ENCODE measurements at regions not wholly inside any gene's neighbourhood (a gene's known extent, or its start where the extent isn't known, plus 50 kb on each side); places are given as distances from the start of the nearest gene placed in this dataset.

- Histone ChIP-seq H3K4me2 (ENCODE audit: control insufficient read depth, insufficient read depth) (no peak overlapping the region), H4K20me1 (ENCODE audit: control insufficient read depth, insufficient read depth) (no peaks in the 10 kb centered on the region), H3K79me2 (ENCODE audit: control insufficient read depth, insufficient read depth, low read length) (no peaks in the 10 kb centered on the region), H2AFZ (ENCODE audit: control insufficient read depth, low read depth, low read length) (no peak overlapping the region), H3K9me3 (replicated peaks; ENCODE audit: control insufficient read depth, insufficient read depth, low read length) (no peaks in the 10 kb centered on the region), H3K4me3 (no peak overlapping the region), H3K9ac (ENCODE audit: control insufficient read depth, insufficient read depth, low read length) (no peak overlapping the region), H3K36me3 (ENCODE audit: control insufficient read depth in 2 of 2, insufficient read depth in 2 of 2, low read length in 1 of 2) (no peaks in the 10 kb centered on the region), H3K27me3 (replicated peaks in 1 of 2; ENCODE audit: control insufficient read depth in 2 of 2, insufficient read depth in 2 of 2, low read length in 1 of 2) (no peaks in the 10 kb centered on the region), H3K4me1 (ENCODE audit: control insufficient read depth, insufficient read depth, low read length) (no peaks in the 10 kb centered on the region), H3K27ac (ENCODE audit: control insufficient read depth, insufficient read depth) (no peak overlapping the region)
- intact Hi-C loops (cut with micrococcal nuclease; ENCODE audit: unreplicated experiment): no loop called here
- ChIA-PET POLR2A (no interaction called here), SMC1A (ENCODE audit: uncharacterized antibody, unreplicated experiment) (no interaction called here), RAD21 (ENCODE audit: unreplicated experiment) (no interaction called here), CTCF (no interaction called here)
- no peak for ATAC-seq
- FAIRE-seq: no peak
- no TSS peak for BruUV-seq (replicated peaks)
- WGBS (ENCODE audit: insufficient coverage, insufficient replicate concordance, low lambda C conversion rate, missing lambda C conversion rate): 5% methylated on average over 1 of the region's 1 CpG
- in situ Hi-C loops (cut with MboI): no loop called here
- no peak for DNase-seq (ENCODE audit: low read depth, low spot score)
- no peak for TF ChIP-seq MTA3 (IDR thresholded peaks at IDR 0.05; ENCODE audit: borderline replicate concordance, low read length)
Measured at GRCh38 chr11:127269911-127270310, 269.3 kb upstream of the KIRREL3 start.

GRCh38 chr11:127268932-127269331 is 268.4 kb upstream of the KIRREL3 start:
- TF ChIP-seq PAX8 (IDR thresholded peaks at IDR 0.05): no peak
- no peak for TF ChIP-seq CTCF (IDR thresholded peaks at IDR 0.05 in 2 of 3, conservative IDR thresholded peaks at IDR 0.05 in 1 of 3; ENCODE audit: control insufficient read depth in 2 of 3, extremely low read depth in 1 of 3, insufficient read depth in 1 of 3, low read depth in 3 of 3, low read length in 3 of 3)
- no peak overlapping the region for H2AFZ ChIP-seq (ENCODE audit: control insufficient read depth, low read depth, low read length)
- DNase-seq (ENCODE audit: low read depth, low spot score): no peak
- no peak for ATAC-seq
- FAIRE-seq: no peak
- no peak overlapping the region for H3K9ac ChIP-seq (ENCODE audit: control insufficient read depth, insufficient read depth, low read length)
- ChIA-PET RAD21 (ENCODE audit: unreplicated experiment) (no interaction called here), POLR2A (no interaction called here), SMC1A (ENCODE audit: uncharacterized antibody, unreplicated experiment) (no interaction called here), CTCF (no interaction called here)
- BruUV-seq (replicated peaks): no TSS peak
- H3K79me2 ChIP-seq (ENCODE audit: control insufficient read depth, insufficient read depth, low read length): no peaks in the 10 kb centered on the region
- H4K20me1 ChIP-seq (ENCODE audit: control insufficient read depth, insufficient read depth): no peaks in the 10 kb centered on the region
- in situ Hi-C loops (cut with MboI): no loop called here
- no peaks in the 10 kb centered on the region for H3K9me3 ChIP-seq (replicated peaks; ENCODE audit: control insufficient read depth, insufficient read depth, low read length)
- intact Hi-C loops (cut with micrococcal nuclease; ENCODE audit: unreplicated experiment): no loop called here
- no peak overlapping the region for H3K4me3 ChIP-seq
- H3K4me1 ChIP-seq (ENCODE audit: control insufficient read depth, insufficient read depth, low read length): no peaks in the 10 kb centered on the region
- no peaks in the 10 kb centered on the region for H3K36me3 ChIP-seq (ENCODE audit: control insufficient read depth in 2 of 2, insufficient read depth in 2 of 2, low read length in 1 of 2)
- no peak overlapping the region for H3K27ac ChIP-seq (ENCODE audit: control insufficient read depth, insufficient read depth)
- H3K4me2 ChIP-seq (ENCODE audit: control insufficient read depth, insufficient read depth): no peak overlapping the region
- no peaks in the 10 kb centered on the region for H3K27me3 ChIP-seq (replicated peaks in 1 of 2; ENCODE audit: control insufficient read depth in 2 of 2, insufficient read depth in 2 of 2, low read length in 1 of 2)

Measured in GM12878 (cell line).